HG03378 (cell line): ENCODE measurements at regions not wholly inside any gene's neighbourhood (a gene's known extent, or its start where the extent isn't known, plus 50 kb on each side); places are given as distances from the start of the nearest gene placed in this dataset.
"Not testable (repeated sequence)": the region's sequence is repeated elsewhere in the genome, so short reads cannot be mapped to it uniquely, and the experiment has no call there.

Experiments
- ATAC-seq: cut with Tn5 transposase; IDR thresholded peaks from one replicate; pipeline ENCODE4 v1.9.1; 2021; ENCODE audit warnings: mild to moderate bottlenecking, moderate library complexity; ENCODE audit not compliant: unreplicated experiment

- not testable (repeated sequence) for ATAC-seq
These were observed 243.8 kb upstream of the PROK2 start for GRCh38 chr3:72028726-72029125.

DNA sequence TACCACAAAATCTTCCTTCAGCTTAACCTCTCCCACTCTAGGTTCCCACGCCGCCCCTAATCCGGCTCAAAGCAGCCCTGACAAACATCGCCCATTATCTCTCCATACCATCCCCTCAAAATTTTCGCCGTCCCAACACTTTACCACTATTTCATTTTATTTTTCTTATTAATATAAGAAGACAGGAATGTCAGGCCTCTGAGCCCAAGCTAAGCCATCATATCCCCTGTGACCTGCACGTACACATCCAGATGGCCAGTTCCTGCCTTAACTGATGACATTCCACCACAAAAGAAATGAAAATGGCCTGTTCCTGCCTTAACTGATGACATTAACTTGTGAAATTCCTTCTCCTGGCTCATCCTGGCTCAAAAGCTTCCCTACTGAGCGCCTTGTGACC is 243.4 kb upstream of the PROK2 start:
- ATAC-seq, result not testable (repeated sequence)

DNA sequence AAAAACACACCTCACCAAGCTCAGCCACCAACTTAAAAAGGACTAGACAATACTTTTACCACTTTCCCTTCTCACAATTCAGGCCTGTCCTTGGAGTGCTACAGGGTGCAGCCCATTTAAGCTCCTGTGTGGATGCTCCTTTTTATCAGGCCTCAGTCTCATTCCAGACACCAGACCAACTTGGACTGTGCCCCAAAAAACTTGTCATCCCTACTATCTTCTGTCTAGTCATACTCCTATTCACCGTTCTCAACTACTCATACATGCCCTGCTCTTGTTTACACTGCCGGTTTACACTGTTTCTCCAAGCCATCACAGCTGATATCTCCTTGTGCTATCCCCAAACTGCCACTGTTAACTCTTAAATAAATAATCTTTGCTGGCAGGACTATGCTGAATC is 242.8 kb upstream of the PROK2 start:
- ATAC-seq, result not testable (repeated sequence)

GRCh38 chr3:72022027-72022426 is 237.1 kb upstream of the PROK2 start:
- ATAC-seq, result no peak

GRCh38 chr3:72021531-72021930 is 236.6 kb upstream of the PROK2 start:
- ATAC-seq, result no peak

DNA sequence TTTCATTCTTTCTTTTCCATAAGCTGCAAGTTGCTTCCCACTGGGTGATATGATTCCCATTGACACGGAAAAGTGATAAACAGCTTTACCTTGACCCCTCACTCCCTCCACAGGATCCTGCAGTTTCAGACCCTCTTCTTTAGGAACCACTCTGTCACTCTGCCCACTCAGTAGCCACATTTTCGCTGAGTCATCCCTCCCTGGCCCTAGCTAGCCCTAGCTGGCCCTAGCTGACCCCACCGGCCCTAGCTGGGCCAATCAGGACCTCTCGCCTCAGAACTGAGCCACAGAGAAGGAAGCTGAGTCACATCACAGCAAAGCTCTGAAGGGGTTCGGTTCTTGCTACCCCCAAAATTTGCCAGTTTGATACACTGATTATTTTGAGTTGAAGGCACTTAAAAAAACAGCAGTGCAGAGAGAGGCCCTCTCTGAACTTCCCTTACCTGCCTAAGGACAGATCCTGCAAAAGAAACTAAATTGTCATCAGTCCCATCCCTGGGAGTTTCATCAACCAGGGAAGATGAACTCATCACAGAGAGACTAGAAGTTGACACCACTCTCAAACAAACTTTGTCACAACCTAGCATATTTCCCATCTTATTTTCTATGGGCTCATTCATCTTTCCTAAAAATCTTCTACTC is 233.5 kb upstream of the PROK2 start:
- ATAC-seq, result no peak

- no peak for ATAC-seq
These were observed 233.0 kb upstream of the PROK2 start for GRCh38 chr3:72017935-72018334.

DNA sequence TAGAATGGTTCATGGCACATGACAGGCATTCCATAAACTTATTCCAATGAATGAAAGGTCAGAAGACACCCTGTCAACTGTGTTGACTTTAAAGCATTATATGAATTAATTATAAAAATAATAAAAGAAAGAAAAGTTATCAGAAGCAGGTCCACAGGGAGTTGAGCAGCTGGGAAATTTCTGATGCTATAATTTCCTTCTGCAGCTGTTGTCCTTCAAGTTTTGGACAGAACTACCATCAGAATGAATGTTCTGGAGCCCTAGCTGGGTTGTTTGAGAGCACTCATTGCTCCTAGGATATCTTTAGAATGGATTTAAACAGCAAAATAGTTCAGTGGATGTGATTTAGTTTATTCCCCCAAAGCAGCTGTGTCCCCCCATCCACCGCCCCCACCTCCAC is 232.4 kb upstream of the PROK2 start:
- ATAC-seq, result no peak

GRCh38 chr3:72015463-72015862 is 230.5 kb upstream of the PROK2 start:
- ATAC-seq, result no peak

GRCh38 chr3:72013084-72013483 is 228.1 kb upstream of the PROK2 start:
- no peak for ATAC-seq

- no peak for ATAC-seq
These were observed 227.4 kb upstream of the PROK2 start for GRCh38 chr3:72012363-72012762.

- no peak for ATAC-seq
These were observed 226.5 kb upstream of the PROK2 start for GRCh38 chr3:72011485-72011884.

DNA sequence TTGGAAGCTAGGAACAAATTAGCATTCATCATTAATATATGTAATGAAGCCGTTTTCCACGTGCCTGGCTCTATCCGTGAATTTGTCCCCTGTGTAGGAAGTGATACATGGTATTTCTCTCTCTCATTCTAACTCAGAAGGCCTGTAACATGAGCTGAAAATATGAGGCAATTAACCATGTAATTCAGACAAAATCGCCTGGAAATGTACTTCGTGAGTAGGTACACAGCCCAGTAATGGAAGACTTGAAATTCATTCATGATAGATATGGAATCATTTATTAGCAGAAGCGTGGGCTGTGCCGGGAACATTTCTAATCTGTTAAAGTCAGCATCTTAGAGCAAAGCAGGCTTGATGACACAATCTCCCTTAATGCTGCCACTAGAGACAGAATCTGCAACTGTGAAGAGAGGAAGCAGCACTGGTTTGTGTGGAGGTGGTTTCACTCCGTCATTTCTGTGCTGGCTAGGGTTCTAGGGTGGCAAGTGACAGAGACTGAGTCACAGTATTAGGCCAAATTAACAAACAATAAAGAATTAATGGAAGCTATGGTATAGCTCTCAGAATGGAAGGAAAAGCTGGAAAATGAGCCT is 225.0 kb upstream of the PROK2 start:
- no peak for ATAC-seq

DNA sequence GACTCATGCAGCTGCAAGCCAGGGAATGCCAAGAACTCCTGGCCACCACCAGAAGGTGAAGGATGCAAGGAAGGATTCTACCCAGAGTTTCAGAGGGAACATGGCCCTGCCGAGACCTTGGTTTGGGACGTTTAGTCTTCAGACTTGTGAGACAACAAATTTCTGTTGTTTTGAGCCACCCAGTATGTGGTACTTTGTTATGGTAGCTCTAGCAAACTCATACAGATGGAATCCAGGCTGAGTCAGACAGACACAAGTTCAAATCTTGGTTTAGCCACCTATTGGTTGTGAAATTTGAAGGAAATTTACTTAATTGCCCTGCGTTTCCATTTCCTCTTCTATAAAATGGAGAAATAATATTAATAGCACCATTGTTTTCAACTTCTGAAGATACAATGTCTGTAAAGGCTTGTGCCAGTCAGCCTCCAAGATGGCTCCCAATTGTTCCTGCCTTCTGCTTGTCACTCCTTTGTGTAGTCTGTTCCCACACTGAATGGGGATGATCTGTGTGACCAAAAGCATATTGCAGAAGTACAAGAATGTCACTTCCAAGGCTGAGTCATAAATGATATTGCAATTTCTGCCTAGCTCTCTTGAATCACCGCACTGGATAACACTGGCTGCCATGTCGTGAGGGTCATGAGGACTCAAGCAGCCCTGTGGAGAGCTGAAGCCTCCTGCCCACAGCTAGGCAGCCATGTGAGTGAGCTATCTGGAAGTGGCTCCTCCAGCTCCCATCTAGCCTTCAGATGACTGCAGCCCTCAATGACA is 223.5 kb upstream of the PROK2 start:
- no peak for ATAC-seq

DNA sequence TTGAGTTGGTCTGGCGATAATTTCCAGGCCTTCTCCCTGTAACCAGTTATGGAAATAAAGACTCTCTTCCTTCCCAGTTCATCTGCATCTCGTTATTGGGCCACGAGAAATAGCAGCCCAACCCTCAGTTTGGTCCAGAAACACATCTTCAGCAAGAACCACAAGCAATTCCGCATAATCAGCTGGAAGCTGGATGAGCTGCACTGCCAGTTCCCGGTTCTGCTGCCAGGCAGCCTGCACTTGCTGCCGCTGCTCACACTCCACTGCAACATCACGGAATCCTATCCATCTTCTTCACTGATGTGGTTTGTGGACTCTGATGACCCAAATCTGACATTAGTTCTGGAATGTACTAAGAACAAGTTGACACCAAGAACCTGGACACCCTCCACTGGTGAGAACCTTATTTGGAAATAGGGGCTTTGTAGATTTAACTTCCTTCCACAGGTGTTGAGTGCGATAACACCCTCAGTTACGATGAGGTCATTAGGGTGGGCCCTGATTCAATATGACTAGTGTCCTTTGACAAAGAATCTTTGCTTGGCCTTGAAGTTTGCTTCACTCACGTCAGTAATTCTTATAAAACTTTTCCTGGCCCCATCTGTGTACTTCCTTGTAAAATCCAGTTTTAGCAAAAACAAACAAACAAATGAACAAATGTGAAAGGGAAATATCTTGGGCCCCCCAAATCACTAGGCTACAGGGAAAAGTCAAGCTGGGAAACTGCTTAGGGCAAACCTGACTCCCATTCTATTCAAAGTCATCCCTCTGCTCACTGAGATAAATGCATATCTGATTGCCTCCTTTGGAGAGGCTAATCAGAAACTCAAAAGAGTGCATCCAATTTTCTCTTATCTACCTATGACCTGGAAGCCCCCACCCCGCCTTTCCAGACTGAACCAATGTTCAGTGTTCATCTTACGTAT is 221.9 kb upstream of the PROK2 start:
- ATAC-seq, result no peak

- no peak for ATAC-seq
These were observed 219.9 kb upstream of the PROK2 start for GRCh38 chr3:72004749-72005292.

DNA sequence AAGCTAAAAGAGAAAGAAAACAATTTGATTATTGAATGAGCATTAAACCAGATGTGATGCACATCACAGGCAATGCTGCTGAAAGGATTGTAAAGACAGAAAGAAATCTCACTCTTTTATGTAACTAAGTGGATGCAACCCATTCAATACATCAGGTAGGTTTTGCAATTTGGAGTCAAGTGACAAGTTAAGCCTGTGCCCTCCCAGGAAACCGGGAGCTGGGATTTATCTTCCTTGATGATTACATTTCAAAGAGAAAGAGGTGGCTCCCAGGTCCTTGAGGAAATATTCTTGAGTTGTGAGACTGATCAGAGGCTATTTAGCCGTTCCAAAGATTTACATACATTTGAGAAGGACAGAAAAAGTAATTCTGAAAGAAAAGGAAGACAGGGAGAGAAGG is 219.0 kb upstream of the PROK2 start:
- ATAC-seq, result no peak

DNA sequence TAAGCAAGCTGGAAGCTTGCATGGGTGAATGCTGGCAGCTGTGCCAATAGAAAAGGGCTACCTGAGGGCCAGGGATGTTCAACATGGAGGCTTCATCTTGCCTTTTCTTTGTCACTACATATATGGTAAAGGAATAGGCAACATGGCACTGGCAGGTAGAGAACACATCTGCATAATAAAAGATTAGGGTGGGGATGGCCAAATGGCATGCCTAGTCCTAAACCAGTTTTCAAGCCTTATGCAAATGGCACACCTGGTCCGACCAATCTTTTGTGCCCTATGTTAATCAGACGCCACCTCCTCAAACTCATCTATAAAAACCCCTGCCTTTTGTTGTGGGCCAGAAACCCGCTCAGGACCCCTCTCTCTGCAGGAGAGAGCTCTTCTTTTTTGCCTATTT is 216.8 kb upstream of the PROK2 start:
- no peak for ATAC-seq

- no peak for ATAC-seq
These were observed 214.2 kb upstream of the PROK2 start for GRCh38 chr3:71998995-71999673.

- no peak for ATAC-seq
These were observed 212.2 kb upstream of the PROK2 start for GRCh38 chr3:71997066-71997653.
